IMR-90 (cell line): ENCODE measurements at regions not wholly inside any gene's neighbourhood (a gene's known extent, or its start where the extent isn't known, plus 50 kb on each side); places are given as distances from the start of the nearest gene placed in this dataset.

Experiments used
- ATAC-seq: fragments of 200-7000 bp; cut with Tn5 transposase; 2 replicates; pipeline ENCODE4 v1.9.1; 2020; ENCODE audit warnings: low read depth, mild to moderate bottlenecking, moderate library complexity
- BruUV-seq: library from RNA; stranded (reverse); fragments of 400-500 nt; replicated peaks from 2 replicates; lab custom pipeline; 2021; lab: Mats Ljungman, UMichigan
- CTCF ChIA-PET: fragments of 300-600 bp; formaldehyde crosslinking; extraction: SDS; loops from one replicate; lab custom pipeline; 2021; ENCODE audit warnings: antibody characterized with exemption; lab: Yijun Ruan, JAX
- POLR2A ChIA-PET: fragments of 300-600 bp; sonication (Branson Sonifier 250); formaldehyde crosslinking; loops from one replicate; lab custom pipeline; 2022; ENCODE audit warnings: antibody characterized with exemption; ENCODE audit not compliant: unreplicated experiment; lab: Charles Lee
- DNase-seq: peaks from one replicate; pipeline ENCODE4 v3.0.0; 2013
- H2AFZ ChIP-seq: replicated peaks from 2 replicates; pipeline ENCODE3; 2013; ENCODE audit warnings: low read length, mild to moderate bottlenecking; ENCODE audit not compliant: poor library complexity
- H2AK5ac ChIP-seq: 2 replicates; pipeline ENCODE4 v1.6.1; 2013; ENCODE audit warnings: low read depth, low read length, inconsistent platforms
- H2AK9ac ChIP-seq: replicated peaks from 2 replicates; pipeline ENCODE3; 2013; ENCODE audit warnings: mild to moderate bottlenecking, low read depth, low read length, moderate library complexity; ENCODE audit not compliant: poor library complexity
- H2BK120ac ChIP-seq: 2 replicates; pipeline ENCODE4 v1.6.1; 2013; ENCODE audit warnings: low read depth, low read length, inconsistent platforms
- H2BK15ac ChIP-seq: 3 replicates; pipeline ENCODE4 v1.6.1; 2013; ENCODE audit warnings: low read depth, low read length, inconsistent platforms
- H2BK20ac ChIP-seq: 2 replicates; pipeline ENCODE4 v1.6.1; 2013; ENCODE audit warnings: low read depth, mild to moderate bottlenecking, inconsistent platforms, low read length, moderate library complexity
- H2BK5ac ChIP-seq: 2 replicates; pipeline ENCODE4 v1.6.1; 2013; ENCODE audit warnings: mild to moderate bottlenecking, low read depth, low read length, inconsistent platforms; ENCODE audit not compliant: poor library complexity, severe bottlenecking
- H3K14ac ChIP-seq: replicated peaks from 2 replicates; pipeline ENCODE4 v1.6.1; 2013; ENCODE audit warnings: low read depth, low read length, inconsistent platforms
- H3K18ac ChIP-seq: 2 replicates; pipeline ENCODE4 v1.6.1; 2013; ENCODE audit warnings: low read depth, low read length, control low read depth
- H3K23ac ChIP-seq: 2 replicates; pipeline ENCODE4 v1.6.1; 2013; ENCODE audit warnings: low read depth, low read length, inconsistent platforms
- H3K27ac ChIP-seq: 2 replicates; pipeline ENCODE4 v1.5.1; 2013; ENCODE audit warnings: mild to moderate bottlenecking, control low read depth, low read length; ENCODE audit not compliant: insufficient read depth
- H3K27me3 ChIP-seq: 2 replicates; pipeline ENCODE4 v1.6.1; 2013; ENCODE audit warnings: low read length; ENCODE audit not compliant: control insufficient read depth, insufficient read depth
- H3K36me3 ChIP-seq: 2 replicates; pipeline ENCODE4 v1.6.1; 2013; ENCODE audit warnings: low read length, mixed read lengths; ENCODE audit not compliant: control insufficient read depth, insufficient read depth
- H3K4ac ChIP-seq: 2 replicates; pipeline ENCODE4 v1.6.1; 2013; ENCODE audit warnings: low read depth, low read length, inconsistent platforms
- H3K4me1 ChIP-seq: 2 replicates; pipeline ENCODE4 v1.6.1; 2013; ENCODE audit warnings: low read length, mixed read lengths; ENCODE audit not compliant: control insufficient read depth, insufficient read depth
- H3K4me2 ChIP-seq: 2 replicates; pipeline ENCODE4 v1.6.1; 2013; ENCODE audit warnings: low read depth, mild to moderate bottlenecking, control low read depth, low read length, moderate library complexity
- H3K4me3 ChIP-seq: 2 replicates; pipeline ENCODE4 v1.5.1; 2013; ENCODE audit warnings: low read depth, mild to moderate bottlenecking, control low read depth, low read length, moderate library complexity; ENCODE audit not compliant: insufficient read depth
- H3K56ac ChIP-seq: 2 replicates; pipeline ENCODE4 v1.6.1; 2013; ENCODE audit warnings: low read length, inconsistent platforms; ENCODE audit not compliant: insufficient read depth; ENCODE audit errors: extremely low read depth
- H3K79me1 ChIP-seq, 2 experiments: 2 replicates each; pipeline ENCODE4 v1.6.1; 2013; ENCODE audit warnings: low read length in 2 of 2, inconsistent platforms in 1 of 2, low read depth in 1 of 2
- H3K9ac ChIP-seq: 2 replicates; pipeline ENCODE4 v1.6.1; 2013; ENCODE audit warnings: low read depth, low read length, control low read depth
- H3K9me1 ChIP-seq: 2 replicates; pipeline ENCODE4 v1.6.1; 2013; ENCODE audit warnings: low read length, inconsistent platforms; ENCODE audit not compliant: insufficient read depth
- H3K9me3 ChIP-seq: 2 replicates; pipeline ENCODE4 v1.6.1; 2013; ENCODE audit warnings: low read length; ENCODE audit not compliant: control insufficient read depth, insufficient read depth
- H4K20me1 ChIP-seq: 2 replicates; pipeline ENCODE4 v1.6.1; 2013; ENCODE audit warnings: low read length, inconsistent platforms; ENCODE audit not compliant: insufficient read depth
- H4K5ac ChIP-seq: 2 replicates; pipeline ENCODE4 v1.6.1; 2013; ENCODE audit warnings: mild to moderate bottlenecking, low read depth, low read length, control low read depth
- H4K8ac ChIP-seq, 2 experiments: 2 replicates each; pipeline ENCODE4 v1.6.1; 2013; ENCODE audit warnings: low read depth in 2 of 2, low read length in 2 of 2, control low read depth in 1 of 2, inconsistent platforms in 1 of 2
- H4K91ac ChIP-seq: 2 replicates; pipeline ENCODE4 v1.6.1; 2013; ENCODE audit warnings: low read depth, low read length, inconsistent platforms; ENCODE audit not compliant: insufficient read depth
- BHLHE40 ChIP-seq: fragments of 150-350 bp; IDR thresholded peaks from 2 replicates; pipeline ENCODE4 v1.6.1; 2016; ENCODE audit warnings: mild to moderate bottlenecking, low read depth, low read length
- CEBPB ChIP-seq: IDR thresholded peaks from 2 replicates; pipeline ENCODE4 v1.6.1; 2012; ENCODE audit warnings: low read depth, low read length, improper control_type of control experiment
- CHD1 ChIP-seq: IDR thresholded peaks from 2 replicates; pipeline ENCODE4 v1.6.1; 2012; ENCODE audit warnings: low read depth, low read length, improper control_type of control experiment
- FOS ChIP-seq: fragments of 150-350 bp; IDR thresholded peaks from 2 replicates; pipeline ENCODE4 v1.6.1; 2016; ENCODE audit warnings: low read depth, low read length
- MAFK ChIP-seq: IDR thresholded peaks from 2 replicates; pipeline ENCODE4 v1.6.1; 2012; ENCODE audit warnings: low read depth, low read length, improper control_type of control experiment
- MAZ ChIP-seq: IDR thresholded peaks from 2 replicates; pipeline ENCODE4 v1.6.1; 2012; ENCODE audit warnings: low read depth, mild to moderate bottlenecking, low read length, improper control_type of control experiment, moderate library complexity, borderline replicate concordance
- MXI1 ChIP-seq: IDR thresholded peaks from 2 replicates; pipeline ENCODE4 v1.6.1; 2012; ENCODE audit warnings: low read depth, mild to moderate bottlenecking, low read length, moderate library complexity, borderline replicate concordance
- NFE2L2 ChIP-seq: fragments of 150-350 bp; IDR thresholded peaks from 2 replicates; pipeline ENCODE4 v1.6.1; 2016; ENCODE audit warnings: low read depth, mild to moderate bottlenecking, low read length
- RCOR1 ChIP-seq: IDR thresholded peaks from 2 replicates; pipeline ENCODE4 v1.6.1; 2012; ENCODE audit warnings: mild to moderate bottlenecking, low read length, improper control_type of control experiment; ENCODE audit not compliant: insufficient replicate concordance
- RFX5 ChIP-seq: IDR thresholded peaks from 2 replicates; pipeline ENCODE4 v1.8.0; 2012; ENCODE audit warnings: low read depth, mild to moderate bottlenecking, low read length, moderate library complexity
- SMC3 ChIP-seq: fragments of 150-350 bp; IDR thresholded peaks from 2 replicates; pipeline ENCODE4 v1.6.1; 2016; ENCODE audit warnings: low read depth, mild to moderate bottlenecking, antibody characterized with exemption, low read length, moderate library complexity
- WGBS, 2 experiments: methylation state at CpG; one replicate each; pipeline versions ENCODE4 v1.1.5 to v1.1.7; 2013; ENCODE audit warnings: missing lambda C conversion rate in 2 of 2; ENCODE audit not compliant: insufficient read length in 1 of 2; ENCODE audit errors: extremely low coverage in 2 of 2; 5-methylcytosine and 5-hydroxymethylcytosine counted together
- dilution Hi-C: fragments of 300-500 bp; cut with HindIII; formaldehyde crosslinking; loops from one replicate; pipeline ENCODE4 v1.14.3; 2018; ENCODE audit warnings: low sequenced_read_pairs; ENCODE audit not compliant: unreplicated experiment
- in situ Hi-C: fragments of 300-500 bp; cut with MboI; formaldehyde crosslinking; loops from 3 replicates; pipeline ENCODE4 v1.14.3; 2019; ENCODE audit warnings: low sequenced_read_pairs, inconsistent platforms, mixed read lengths
- intact Hi-C: fragments of 100-400 bp; cut with micrococcal nuclease; formaldehyde crosslinking; loops from 2 replicates; pipeline ENCODE4 v1.10.0; 2022
- TF ChIP-seq, protein P1 (sequence below): conservative IDR thresholded peaks from 2 replicates; pipeline ENCODE4 v1.5.1; 2012; ENCODE audit warnings: mild to moderate bottlenecking, low read depth, low read length, improper control_type of control experiment

DNA sequence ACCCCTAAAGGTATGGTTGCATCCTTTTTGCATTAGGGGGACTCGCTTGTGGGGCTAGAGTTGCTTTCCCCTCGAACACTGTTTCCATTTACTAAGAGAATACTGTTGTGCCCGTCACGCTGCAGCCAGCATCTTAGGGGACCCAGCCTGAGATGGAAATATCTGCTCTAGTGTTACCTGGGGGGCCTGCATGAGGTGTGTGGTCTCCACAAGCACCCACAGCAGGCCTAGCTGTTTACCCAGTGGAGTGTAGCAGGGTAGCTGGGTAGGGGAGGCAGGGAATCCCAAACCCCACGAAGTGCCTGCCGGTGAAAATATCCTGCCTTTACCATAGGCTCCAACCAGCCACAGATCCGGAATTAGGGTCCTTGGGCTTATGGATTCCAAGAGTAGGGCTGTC lies 303.6 kb downstream of the PTPRU start:
- H3K27ac ChIP-seq, result no peak overlapping the region
- H3K18ac ChIP-seq, result no peak overlapping the region
- no peaks in the 10 kb centered on the region for H3K4me1 ChIP-seq
- H3K56ac ChIP-seq, result no peak overlapping the region
- no peaks in the 10 kb centered on the region for H3K36me3 ChIP-seq
- H4K20me1 ChIP-seq, result no peaks in the 10 kb centered on the region
- in situ Hi-C loops, result no loop called here
- no TSS peak for BruUV-seq
- DNase-seq, result no peak
- TF ChIP-seq MAZ, result no peak
- no peak for TF ChIP-seq MXI1
- no peak for TF ChIP-seq BHLHE40
- no peak for TF ChIP-seq SMC3
- TF ChIP-seq NFE2L2, result no peak
- TF ChIP-seq, protein P1, sequence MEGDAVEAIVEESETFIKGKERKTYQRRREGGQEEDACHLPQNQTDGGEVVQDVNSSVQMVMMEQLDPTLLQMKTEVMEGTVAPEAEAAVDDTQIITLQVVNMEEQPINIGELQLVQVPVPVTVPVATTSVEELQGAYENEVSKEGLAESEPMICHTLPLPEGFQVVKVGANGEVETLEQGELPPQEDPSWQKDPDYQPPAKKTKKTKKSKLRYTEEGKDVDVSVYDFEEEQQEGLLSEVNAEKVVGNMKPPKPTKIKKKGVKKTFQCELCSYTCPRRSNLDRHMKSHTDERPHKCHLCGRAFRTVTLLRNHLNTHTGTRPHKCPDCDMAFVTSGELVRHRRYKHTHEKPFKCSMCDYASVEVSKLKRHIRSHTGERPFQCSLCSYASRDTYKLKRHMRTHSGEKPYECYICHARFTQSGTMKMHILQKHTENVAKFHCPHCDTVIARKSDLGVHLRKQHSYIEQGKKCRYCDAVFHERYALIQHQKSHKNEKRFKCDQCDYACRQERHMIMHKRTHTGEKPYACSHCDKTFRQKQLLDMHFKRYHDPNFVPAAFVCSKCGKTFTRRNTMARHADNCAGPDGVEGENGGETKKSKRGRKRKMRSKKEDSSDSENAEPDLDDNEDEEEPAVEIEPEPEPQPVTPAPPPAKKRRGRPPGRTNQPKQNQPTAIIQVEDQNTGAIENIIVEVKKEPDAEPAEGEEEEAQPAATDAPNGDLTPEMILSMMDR, result no peak
- no peak for TF ChIP-seq MAFK
- TF ChIP-seq FOS, result no peak
- no peak for TF ChIP-seq CEBPB
- TF ChIP-seq RCOR1, result no peak
- TF ChIP-seq RFX5, result no peak
- TF ChIP-seq CHD1, result no peak
- H2AK9ac ChIP-seq, result no peak overlapping the region
- no peak overlapping the region for H4K8ac ChIP-seq
- intact Hi-C loops, result no loop called here
- no peak overlapping the region for H4K91ac ChIP-seq
- H2BK15ac ChIP-seq, result no peak overlapping the region
- no peak overlapping the region for H3K9ac ChIP-seq
- no peak overlapping the region for H2BK5ac ChIP-seq
- 40% methylated on average over 1 of the region's 7 CpGs; no CpG with 5 or more reads in 1 of the 2 experiments for WGBS, 2 experiments
- no peak overlapping the region for H3K14ac ChIP-seq
- H2BK120ac ChIP-seq, result no peak overlapping the region
- H4K5ac ChIP-seq, result no peak overlapping the region
- no peaks in the 10 kb centered on the region for H3K79me1 ChIP-seq
- H3K4ac ChIP-seq, result no peak overlapping the region
- dilution Hi-C loops, result no loop called here
- ATAC-seq, result no peak
- H3K23ac ChIP-seq, result no peak overlapping the region
- no peak overlapping the region for H3K4me2 ChIP-seq
- no peak overlapping the region for H2AK5ac ChIP-seq
- H3K9me3 ChIP-seq, result no peaks in the 10 kb centered on the region
- no peak overlapping the region for H2AFZ ChIP-seq
- POLR2A ChIA-PET, result no interaction called here
- CTCF ChIA-PET, result no interaction called here
- no peak overlapping the region for H2BK20ac ChIP-seq
- H3K27me3 ChIP-seq, result no peaks in the 10 kb centered on the region; the same call in 1 of the 2 replicates
- no peaks in the 10 kb centered on the region; the same call in 1 of the 2 replicates for H3K9me1 ChIP-seq
- H3K4me3 ChIP-seq, result no peak overlapping the region
